T-cell (primary cell): ENCODE measurements at regions not wholly inside any gene's neighbourhood (a gene's known extent, or its start where the extent isn't known, plus 50 kb on each side); places are given as distances from the start of the nearest gene placed in this dataset.

Experiments used
- ATAC-seq, 4 experiments: fragments of 200-7000 bp in 3 of 4; fragments of 150-1000 bp in 1 of 4; cut with Tn5 transposase; replicated peaks in 1 of 4; 1 replicate in 3 of 4; 2 replicates in 1 of 4; pipeline ENCODE4 v1.10.0; 2021; ENCODE audit warnings: moderate library complexity in 3 of 4, mild to moderate bottlenecking in 2 of 4, moderate number of reproducible peaks in 1 of 4
- CTCF ChIA-PET, 2 donors: fragments of 300-600 bp; sonication (Branson Sonifier 250); formaldehyde crosslinking; loops; one replicate each; lab custom pipeline; 2022; ENCODE audit warnings: antibody characterized with exemption in 2 of 2; lab: Charles Lee
- POLR2A ChIA-PET, 2 donors: fragments of 300-600 bp; sonication (Branson Sonifier 250); formaldehyde crosslinking; loops; one replicate each; lab custom pipeline; 2022; ENCODE audit warnings: antibody characterized with exemption in 2 of 2; lab: Charles Lee
- DNase-seq, 35 experiments: peaks; one replicate each; pipeline versions ENCODE4 v3.0.0 to v3.0.0-alpha.2; 2013 to 2023
- H3K27ac ChIP-seq: one replicate; pipeline ENCODE4 v1.5.1; 2013; ENCODE audit warnings: low read length
- H3K27me3 ChIP-seq, 2 experiments: replicated peaks in 1 of 2; 1 replicate in 1 of 2; 2 replicates in 1 of 2; pipeline versions ENCODE4 v1.6.1 to v1.7.0; 2013; ENCODE audit warnings: low read length in 1 of 2, mixed read lengths in 1 of 2; ENCODE audit not compliant: control insufficient read depth in 2 of 2, insufficient read depth in 2 of 2; ENCODE audit errors: extremely low read depth in 1 of 2
- H3K36me3 ChIP-seq, 2 donors: 1 replicate in 1 of 2; 2 replicates in 1 of 2; pipeline versions ENCODE4 v1.6.1 to v1.7.0; 2013; ENCODE audit warnings: low read length in 1 of 2; ENCODE audit not compliant: control insufficient read depth in 2 of 2, insufficient read depth in 1 of 2; ENCODE audit errors: extremely low read depth in 1 of 2
- H3K4me1 ChIP-seq, 2 experiments: 1 replicate in 1 of 2; 2 replicates in 1 of 2; pipeline versions ENCODE4 v1.6.1 to v1.7.0; 2013; ENCODE audit warnings: low read length in 2 of 2, mixed read lengths in 1 of 2; ENCODE audit not compliant: insufficient read depth in 2 of 2, control insufficient read depth in 1 of 2; ENCODE audit errors: extremely low read depth in 1 of 2
- H3K4me3 ChIP-seq, 2 donors: 1 replicate in 1 of 2; 2 replicates in 1 of 2; pipeline versions ENCODE4 v1.5.1 to v1.7.0; 2013; ENCODE audit warnings: mild to moderate bottlenecking in 2 of 2, low read length in 1 of 2, moderate library complexity in 1 of 2; ENCODE audit not compliant: control insufficient read depth in 1 of 2; ENCODE audit errors: extremely low read depth in 1 of 2
- H3K9me3 ChIP-seq: 2 replicates; pipeline ENCODE4 v1.7.0; 2013
- H3K27ac Mint-ChIP-seq, 2 donors: one replicate each; pipeline ENCODE4 v1.8.0; 2020 to 2021; ENCODE audit warnings: mild to moderate bottlenecking in 2 of 2, mixed read lengths in 2 of 2
- H3K27me3 Mint-ChIP-seq, 2 donors: one replicate each; pipeline ENCODE4 v1.8.0; 2021 to 2022; ENCODE audit warnings: mixed read lengths in 2 of 2
- H3K36me3 Mint-ChIP-seq: one replicate; pipeline ENCODE4 v1.8.0; 2021; ENCODE audit warnings: mixed read lengths
- H3K4me1 Mint-ChIP-seq, 3 donors: one replicate each; pipeline ENCODE4 v1.8.0; 2020 to 2022; ENCODE audit warnings: mixed read lengths in 3 of 3, mild to moderate bottlenecking in 1 of 3
- H3K4me3 Mint-ChIP-seq, 3 donors: one replicate each; pipeline ENCODE4 v1.8.0; 2020 to 2022; ENCODE audit warnings: mild to moderate bottlenecking in 3 of 3, mixed read lengths in 3 of 3, moderate library complexity in 3 of 3
- H3K9me3 Mint-ChIP-seq, 3 donors: one replicate each; pipeline ENCODE4 v1.8.0; 2020 to 2022; ENCODE audit warnings: mixed read lengths in 3 of 3
- WGBS: methylation state at CpG from one replicate; pipeline ENCODE4 v1.1.5; 2013; ENCODE audit warnings: missing lambda C conversion rate; ENCODE audit not compliant: insufficient coverage; 5-methylcytosine and 5-hydroxymethylcytosine counted together

DNA sequence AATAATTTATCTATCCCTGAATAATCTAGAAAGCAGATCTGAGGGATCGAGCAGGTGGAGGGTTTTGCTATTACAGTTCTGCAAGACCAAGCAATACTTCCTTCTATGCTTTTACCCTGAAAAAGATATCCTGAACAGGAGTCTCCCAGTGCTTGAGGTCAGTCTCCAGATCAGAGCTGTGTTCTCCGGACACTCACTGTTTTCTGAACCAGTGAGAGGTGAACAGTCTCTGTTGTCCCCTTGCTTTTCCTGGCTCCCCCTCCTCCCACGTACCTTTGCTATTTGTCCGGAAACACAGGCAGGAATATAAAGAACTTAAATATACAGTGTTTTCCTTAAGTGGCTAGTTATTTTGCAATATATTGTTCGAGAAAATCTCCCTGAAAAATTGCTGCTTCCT is 116.6 kb downstream of the ATXN3L start:
- no peak for ATAC-seq

GRCh38 chrX:13201605-13202219 is 118.1 kb downstream of the ATXN3L start:
- no peak for ATAC-seq
- no peaks in the 10 kb centered on the region for H3K27me3 ChIP-seq
- H3K9me3 ChIP-seq, result no peaks in the 10 kb centered on the region
- no peak overlapping the region for H3K27ac ChIP-seq
- Mint-ChIP-seq H3K27me3 (peaks cover 0 to 45% of the 10 kb centered on the region in 2 donors), H3K4me1 (peaks cover 0 to 6% (median 3%) of the 10 kb centered on the region in 3 donors), H3K9me3 (no peaks in the 10 kb centered on the region), H3K36me3 (no peaks in the 10 kb centered on the region), H3K4me3 (no peak overlapping the region), H3K27ac (no peak overlapping the region)
- POLR2A ChIA-PET, result no interaction called here
- no peaks in the 10 kb centered on the region for H3K36me3 ChIP-seq
- no peaks in the 10 kb centered on the region for H3K4me1 ChIP-seq
- no peak for DNase-seq
- CTCF ChIA-PET, result interaction anchor here in 1 of 2 donors (0.7 kb wide), 1 partner anchor 29 kb away, joined by 3 read pairs; no protein-coding TSS in a partner anchor
- 100% methylated on average over 1 of the region's 14 CpGs for WGBS
- H3K4me3 ChIP-seq, result no peak overlapping the region

More for the DNA sequence above, 116.6 kb downstream of the ATXN3L start:
- Histone ChIP-seq H3K27ac (no peak overlapping the region), H3K36me3 (no peaks in the 10 kb centered on the region), H3K4me1 (no peaks in the 10 kb centered on the region), H3K4me3 (no peak overlapping the region), H3K27me3 (no peaks in the 10 kb centered on the region), H3K9me3 (no peaks in the 10 kb centered on the region)
- no peak overlapping the region for H3K4me3 Mint-ChIP-seq
- no peak overlapping the region for H3K27ac Mint-ChIP-seq
- CTCF ChIA-PET, result no interaction called here
- H3K4me1 Mint-ChIP-seq, result peaks cover 0 to 6% (median 0%) of the 10 kb centered on the region in 3 donors
- POLR2A ChIA-PET, result no interaction called here
- no peak for DNase-seq
- H3K9me3 Mint-ChIP-seq, result no peaks in the 10 kb centered on the region
- H3K36me3 Mint-ChIP-seq, result no peaks in the 10 kb centered on the region
- no CpG with 5 or more reads among the region's 5 CpGs for WGBS
- H3K27me3 Mint-ChIP-seq, result peaks cover 0 to 45% of the 10 kb centered on the region in 2 donors

GRCh38 chrX:13200398-13200797 is 119.5 kb downstream of the ATXN3L start:
- no peak for DNase-seq
- Histone ChIP-seq H3K9me3 (no peaks in the 10 kb centered on the region), H3K27me3 (no peaks in the 10 kb centered on the region), H3K4me1 (no peaks in the 10 kb centered on the region), H3K4me3 (no peak overlapping the region), H3K27ac (no peak overlapping the region), H3K36me3 (no peaks in the 10 kb centered on the region)
- peaks cover 0 to 49% of the 10 kb centered on the region in 2 donors for H3K27me3 Mint-ChIP-seq
- ChIA-PET CTCF (interaction anchor here in 1 of 2 donors (0.6 kb wide), 1 partner anchor 77 kb away, joined by 4 read pairs; no protein-coding TSS in a partner anchor), POLR2A (no interaction called here)
- no peaks in the 10 kb centered on the region for H3K36me3 Mint-ChIP-seq
- no peaks in the 10 kb centered on the region for H3K9me3 Mint-ChIP-seq
- ATAC-seq, result no peak
- peaks cover 0 to 6% (median 3%) of the 10 kb centered on the region in 3 donors for H3K4me1 Mint-ChIP-seq
- H3K4me3 Mint-ChIP-seq, result no peak overlapping the region
- no CpG with 5 or more reads among the region's 2 CpGs for WGBS
- no peak overlapping the region for H3K27ac Mint-ChIP-seq

- Histone ChIP-seq H3K36me3 (no peaks in the 10 kb centered on the region), H3K4me1 (no peaks in the 10 kb centered on the region), H3K27me3 (no peaks in the 10 kb centered on the region), H3K27ac (no peak overlapping the region), H3K9me3 (no peaks in the 10 kb centered on the region), H3K4me3 (no peak overlapping the region)
- ATAC-seq (no peak), DNase-seq (no peak)
- WGBS, result no CpG with 5 or more reads among the region's 3 CpGs
- Mint-ChIP-seq H3K27me3 (peaks cover 0 to 53% of the 10 kb centered on the region in 2 donors), H3K36me3 (no peaks in the 10 kb centered on the region), H3K4me1 (peaks cover 0 to 11% (median 11%) of the 10 kb centered on the region in 3 donors), H3K27ac (no peak overlapping the region), H3K9me3 (no peaks in the 10 kb centered on the region), H3K4me3 (no peak overlapping the region)
- CTCF ChIA-PET, result no interaction called here
- POLR2A ChIA-PET, result no interaction called here
Measured at GRCh38 chrX:13198762-13199064, 121.1 kb downstream of the ATXN3L start.

GRCh38 chrX:13198056-13198761 is 121.6 kb downstream of the ATXN3L start:
- H3K27me3 Mint-ChIP-seq, result peaks cover 0 to 53% of the 10 kb centered on the region in 2 donors

DNA sequence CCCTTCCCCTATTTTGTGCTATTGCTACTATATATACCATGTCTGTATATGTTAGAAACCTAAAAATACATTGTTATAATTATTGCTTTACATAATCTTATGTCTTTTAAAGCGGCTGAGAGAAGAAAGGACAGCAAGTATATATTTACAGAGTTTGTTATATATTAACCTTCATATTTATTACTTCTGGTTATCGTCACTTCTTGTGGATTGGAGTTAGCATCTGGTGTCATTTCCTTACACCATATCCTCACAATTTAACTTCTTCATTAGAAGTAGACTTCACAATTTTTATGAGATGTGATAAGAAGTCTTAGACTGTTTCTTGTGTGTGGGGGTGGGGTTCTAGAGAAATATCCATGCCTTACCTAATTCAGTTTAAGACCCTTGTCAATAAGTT is 123.1 kb downstream of the ATXN3L start:
- peaks cover 0 to 47% of the 10 kb centered on the region in 2 donors for H3K27me3 Mint-ChIP-seq
- ATAC-seq (no peak), DNase-seq (no peak)
- H3K27ac Mint-ChIP-seq, result no peak overlapping the region
- CTCF ChIA-PET, result no interaction called here
- Histone ChIP-seq H3K36me3 (no peaks in the 10 kb centered on the region), H3K4me1 (no peaks in the 10 kb centered on the region), H3K27ac (no peak overlapping the region), H3K4me3 (no peak overlapping the region), H3K27me3 (no peaks in the 10 kb centered on the region), H3K9me3 (no peaks in the 10 kb centered on the region)
- WGBS, result no CpG with 5 or more reads among the region's 2 CpGs
- no peak overlapping the region for H3K4me3 Mint-ChIP-seq
- POLR2A ChIA-PET, result no interaction called here
- H3K36me3 Mint-ChIP-seq, result no peaks in the 10 kb centered on the region
- H3K9me3 Mint-ChIP-seq, result no peaks in the 10 kb centered on the region
- peaks cover 0 to 12% (median 11%) of the 10 kb centered on the region in 3 donors for H3K4me1 Mint-ChIP-seq

More at GRCh38 chrX:13198056-13198761, 121.6 kb downstream of the ATXN3L start:
- Histone ChIP-seq H3K9me3 (no peaks in the 10 kb centered on the region), H3K4me1 (no peaks in the 10 kb centered on the region), H3K4me3 (no peak overlapping the region), H3K27ac (no peak overlapping the region), H3K36me3 (no peaks in the 10 kb centered on the region), H3K27me3 (no peaks in the 10 kb centered on the region)
- H3K36me3 Mint-ChIP-seq, result no peaks in the 10 kb centered on the region
- no peak overlapping the region for H3K27ac Mint-ChIP-seq
- no CpG with 5 or more reads among the region's 4 CpGs for WGBS
- ChIA-PET POLR2A (interaction anchor here in 1 of 2 donors (0.5 kb wide), 1 partner anchor 67 kb away, joined by 3 read pairs; no protein-coding TSS in a partner anchor), CTCF (no interaction called here)
- peaks cover 0 to 12% (median 11%) of the 10 kb centered on the region in 3 donors for H3K4me1 Mint-ChIP-seq
- H3K4me3 Mint-ChIP-seq, result no peak overlapping the region
- no peaks in the 10 kb centered on the region for H3K9me3 Mint-ChIP-seq
- no peak for DNase-seq
- no peak for ATAC-seq
